ENCODE measurements at regions not wholly inside any gene's neighbourhood (a gene's known extent, or its start where the extent isn't known, plus 50 kb on each side); places are given as distances from the start of the nearest gene placed in this dataset.

DNA sequence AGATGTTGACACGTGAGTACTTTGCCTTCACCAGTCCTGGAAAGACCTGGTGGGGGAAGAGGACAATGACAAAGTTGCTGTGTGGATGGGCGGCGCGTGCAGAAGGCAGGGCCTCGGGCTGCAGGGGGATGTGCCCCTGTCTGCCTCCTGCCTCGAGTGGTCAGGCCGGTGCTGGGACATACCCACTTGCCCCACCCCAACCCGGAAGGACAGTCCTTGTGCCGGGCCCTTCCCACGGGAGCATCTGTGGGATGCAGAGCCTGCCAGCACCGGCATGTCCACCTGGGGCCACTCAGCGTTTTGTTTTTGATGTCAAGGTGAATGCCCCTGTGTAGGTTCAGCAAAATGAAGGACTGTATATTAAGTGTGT, 60.5 kb upstream of the BHLHE23 start:
- Histone ChIP-seq H3K9me3 (ENCODE audit: insufficient read depth, low read depth, low read length) (no peaks in the 10 kb centered on the region), H3K9ac (ENCODE audit: low read depth, low read length) (no peak overlapping the region), H3K36me3 (ENCODE audit: insufficient read depth, low read depth, low read length) (no peaks in the 10 kb centered on the region), H3K4me3 (ENCODE audit: low read length) (no peak overlapping the region), H3K27me3 (ENCODE audit: insufficient read depth, low read length) (peaks cover 23% of the 10 kb centered on the region), H3K4me1 (ENCODE audit: insufficient read depth, low read length) (no peaks in the 10 kb centered on the region), H3K27ac (ENCODE audit: low read length) (no peak overlapping the region)

DNA sequence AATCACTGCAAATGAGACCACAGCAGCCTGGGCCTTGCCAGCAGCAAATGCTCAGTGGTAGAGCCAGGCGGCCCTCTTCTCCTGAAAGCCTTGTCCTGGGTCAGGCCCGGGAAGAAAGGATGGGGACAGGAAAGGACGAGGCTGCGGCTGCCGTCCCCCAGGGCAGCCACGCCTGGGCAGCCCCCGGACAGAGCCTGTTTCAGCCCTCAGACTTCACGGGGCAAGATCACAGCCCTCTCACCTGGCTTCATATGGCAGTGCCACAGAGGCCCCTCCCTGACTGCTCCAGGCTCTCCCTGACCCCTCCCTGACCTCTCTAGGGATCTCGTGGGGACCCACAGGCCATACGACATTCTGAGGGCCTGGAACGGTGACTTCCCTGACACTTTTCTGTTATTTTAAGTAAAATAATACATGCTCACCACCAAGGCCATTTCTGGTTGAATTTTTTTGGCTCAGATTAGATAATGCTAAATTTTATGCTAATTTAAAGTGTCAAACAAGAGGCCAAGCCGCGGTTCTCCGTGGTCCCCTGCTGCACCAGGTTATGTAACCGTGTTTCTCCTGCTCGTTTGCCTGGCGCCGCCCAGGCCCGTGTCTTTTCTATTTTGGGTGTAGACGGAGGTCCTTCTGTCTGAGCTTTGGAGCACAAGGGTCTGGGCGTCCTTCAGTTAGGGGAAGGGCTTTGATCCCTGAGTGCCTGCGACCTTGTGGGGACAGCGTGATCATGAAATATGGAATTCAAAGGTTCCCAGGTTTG, 59.9 kb upstream of the BHLHE23 start:
- Histone ChIP-seq H3K27me3 (ENCODE audit: insufficient read depth, low read length) (peaks cover 19% of the 10 kb centered on the region), H3K36me3 (ENCODE audit: insufficient read depth, low read depth, low read length) (no peaks in the 10 kb centered on the region), H3K9ac (ENCODE audit: low read depth, low read length) (no peak overlapping the region), H3K4me1 (ENCODE audit: insufficient read depth, low read length) (no peaks in the 10 kb centered on the region), H3K9me3 (ENCODE audit: insufficient read depth, low read depth, low read length) (no peaks in the 10 kb centered on the region), H3K4me3 (ENCODE audit: low read length) (no peak overlapping the region), H3K27ac (ENCODE audit: low read length) (no peak overlapping the region)

DNA sequence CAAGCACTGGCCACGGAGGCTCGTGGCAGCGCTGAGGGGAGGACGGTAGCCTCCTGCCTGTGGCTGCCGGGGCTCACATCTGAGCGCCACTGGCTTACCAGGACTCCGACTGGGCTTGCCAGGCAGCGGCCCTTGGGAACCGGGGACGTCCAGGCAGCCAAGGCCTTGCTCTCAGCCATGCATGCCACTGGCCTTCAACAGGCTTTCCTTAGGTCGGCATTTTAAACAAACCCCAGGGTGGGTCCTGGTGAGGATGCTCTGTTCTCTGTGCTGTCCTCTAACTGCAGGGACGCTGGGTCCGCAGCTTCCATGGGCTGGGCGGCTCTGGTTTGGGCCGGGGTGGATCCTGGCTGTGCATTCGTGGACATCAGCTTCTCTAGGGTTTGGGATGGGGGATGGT, 59.1 kb upstream of the BHLHE23 start:
- Histone ChIP-seq H3K4me3 (ENCODE audit: low read length) (no peak overlapping the region), H3K27ac (ENCODE audit: low read length) (no peak overlapping the region), H3K9me3 (ENCODE audit: insufficient read depth, low read depth, low read length) (no peaks in the 10 kb centered on the region), H3K27me3 (ENCODE audit: insufficient read depth, low read length) (peaks cover 12% of the 10 kb centered on the region), H3K4me1 (ENCODE audit: insufficient read depth, low read length) (no peaks in the 10 kb centered on the region), H3K9ac (ENCODE audit: low read depth, low read length) (no peak overlapping the region), H3K36me3 (ENCODE audit: insufficient read depth, low read depth, low read length) (no peaks in the 10 kb centered on the region)

DNA sequence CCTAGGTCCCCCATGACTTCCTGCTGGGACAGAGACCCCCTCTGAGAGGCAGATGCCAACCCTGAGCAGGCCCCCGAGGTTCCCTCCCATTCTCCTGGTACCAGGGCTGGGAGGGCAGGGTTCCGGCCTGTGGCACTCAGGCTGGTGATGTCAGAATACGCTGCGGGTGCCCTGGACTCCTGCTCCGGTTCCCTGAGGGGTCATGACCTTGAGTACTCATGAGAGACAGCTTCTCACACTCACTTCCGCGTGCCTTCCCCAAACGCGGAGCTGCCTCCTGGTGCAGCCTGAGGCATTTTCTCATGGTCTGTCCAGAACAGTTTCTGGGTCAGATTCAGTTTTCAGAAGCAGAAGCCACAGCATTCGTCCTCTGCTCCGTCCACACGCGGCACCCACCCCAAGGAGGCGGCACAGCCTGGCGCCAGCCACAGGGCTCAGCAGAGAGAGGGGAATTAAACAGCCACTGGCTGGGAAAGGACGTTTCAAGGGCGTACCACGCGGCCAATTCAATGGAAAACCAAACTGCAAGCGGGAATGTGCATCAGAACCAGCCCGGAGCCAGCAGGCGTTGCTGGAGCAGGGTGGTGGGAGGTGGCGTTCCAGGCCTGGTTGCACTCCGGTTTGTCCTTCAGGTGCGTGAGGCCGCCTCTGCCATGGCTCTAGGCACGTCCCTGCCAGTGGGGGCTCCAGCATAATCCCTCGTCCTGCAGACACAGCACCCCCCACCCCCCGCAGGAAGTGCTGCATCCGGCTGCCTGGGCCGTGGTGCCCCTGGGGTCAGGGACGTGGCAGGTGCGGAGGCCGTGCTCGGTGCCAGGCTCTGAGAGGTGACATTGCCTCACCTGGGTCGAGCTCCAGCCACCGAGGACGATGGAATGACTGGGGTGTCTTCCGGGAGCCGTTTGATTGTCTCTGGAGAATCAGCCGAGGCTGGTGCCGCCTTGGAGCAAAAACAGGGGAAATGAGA, 58.3 kb upstream of the BHLHE23 start:
- Histone ChIP-seq H3K9ac (ENCODE audit: low read depth, low read length) (no peak overlapping the region), H3K4me3 (ENCODE audit: low read length) (no peak overlapping the region), H3K4me1 (ENCODE audit: insufficient read depth, low read length) (no peaks in the 10 kb centered on the region), H3K9me3 (ENCODE audit: insufficient read depth, low read depth, low read length) (no peaks in the 10 kb centered on the region), H3K27me3 (ENCODE audit: insufficient read depth, low read length) (peaks cover 3% of the 10 kb centered on the region; the same call in 1 of the 2 replicates), H3K27ac (ENCODE audit: low read length) (no peak overlapping the region), H3K36me3 (ENCODE audit: insufficient read depth, low read depth, low read length) (no peaks in the 10 kb centered on the region)

DNA sequence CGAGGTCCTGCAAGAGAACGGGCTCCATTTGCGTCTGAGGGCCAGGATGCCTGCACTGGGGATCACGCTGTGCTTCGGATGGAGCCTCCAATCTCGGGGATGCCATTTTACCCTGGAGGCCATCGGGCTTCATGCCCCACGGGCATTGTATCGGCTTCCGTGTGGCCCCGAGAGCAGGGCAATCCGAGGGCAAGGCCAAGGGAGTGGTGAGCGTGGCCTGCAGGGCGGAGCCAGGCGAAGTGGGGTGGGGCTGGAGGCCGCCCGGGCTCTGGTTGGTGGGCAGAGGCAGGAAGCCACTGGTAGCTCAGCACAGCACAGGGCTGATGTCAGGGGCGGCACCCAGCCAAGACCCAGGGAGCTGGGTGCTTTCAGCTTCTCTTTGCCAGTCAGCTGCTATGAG, 57.5 kb upstream of the BHLHE23 start:
- no peak overlapping the region for H3K4me3 ChIP-seq (ENCODE audit: low read length)
- H3K27me3 ChIP-seq (ENCODE audit: insufficient read depth, low read length): no peaks in the 10 kb centered on the region
- H3K9me3 ChIP-seq (ENCODE audit: insufficient read depth, low read depth, low read length): no peaks in the 10 kb centered on the region
- no peaks in the 10 kb centered on the region for H3K36me3 ChIP-seq (ENCODE audit: insufficient read depth, low read depth, low read length)
- no peak overlapping the region for H3K27ac ChIP-seq (ENCODE audit: low read length)
- H3K9ac ChIP-seq (ENCODE audit: low read depth, low read length): no peak overlapping the region
- no peaks in the 10 kb centered on the region for H3K4me1 ChIP-seq (ENCODE audit: insufficient read depth, low read length)

DNA sequence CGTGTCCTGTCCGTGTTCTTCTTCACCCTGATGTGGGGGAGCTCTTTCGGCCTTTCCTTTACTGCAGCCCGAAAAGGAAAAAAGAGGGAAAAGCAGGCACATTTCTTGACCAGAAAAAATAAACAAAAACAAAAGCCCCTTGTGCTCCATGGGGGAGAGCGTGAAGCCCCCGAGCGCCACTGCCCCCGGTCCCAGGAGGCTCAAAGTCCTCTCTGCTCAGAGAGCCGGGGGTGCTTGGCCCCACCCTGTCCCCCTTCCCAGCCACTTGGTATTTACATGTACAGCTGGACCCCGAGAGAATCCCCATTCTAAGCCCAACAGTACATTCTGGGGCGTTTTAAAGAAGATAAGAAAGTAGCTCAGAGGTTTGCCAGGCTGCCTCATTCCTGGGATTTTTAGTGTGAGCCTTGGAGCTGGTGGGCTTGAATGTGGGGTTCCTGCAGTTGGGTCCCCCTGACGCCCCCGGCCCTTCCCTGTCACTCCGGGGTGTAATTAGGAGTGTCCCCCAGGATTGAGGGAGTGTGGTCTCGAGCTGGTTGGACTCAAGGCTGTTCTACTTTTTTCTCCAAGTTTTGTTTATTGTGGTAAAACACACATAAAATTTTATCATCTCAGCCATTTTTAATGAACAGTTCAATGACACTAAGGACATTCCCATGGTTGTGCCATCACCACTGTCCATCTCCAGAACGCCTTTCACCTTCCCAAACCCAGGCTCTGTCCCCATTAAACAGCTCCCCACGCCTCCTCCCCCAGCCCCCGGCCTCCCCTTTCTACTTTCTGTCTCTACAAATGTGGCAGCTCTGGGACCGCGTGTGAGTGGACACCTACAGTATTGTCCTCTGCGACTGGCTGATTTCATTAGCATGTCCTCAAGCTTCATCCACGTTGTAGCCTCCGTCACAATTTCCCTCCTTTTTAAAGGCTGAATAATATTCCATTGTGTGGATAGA, 55.7 kb upstream of the BHLHE23 start:
- peaks cover 8% of the 10 kb centered on the region; the same call in 1 of the 2 replicates for H3K27me3 ChIP-seq (ENCODE audit: insufficient read depth, low read length)
- no peak overlapping the region for H3K9ac ChIP-seq (ENCODE audit: low read depth, low read length)
- no peaks in the 10 kb centered on the region for H3K4me1 ChIP-seq (ENCODE audit: insufficient read depth, low read length)
- H3K4me3 ChIP-seq (ENCODE audit: low read length): no peak overlapping the region
- H3K27ac ChIP-seq (ENCODE audit: low read length): no peak overlapping the region
- H3K36me3 ChIP-seq (ENCODE audit: insufficient read depth, low read depth, low read length): no peaks in the 10 kb centered on the region
- H3K9me3 ChIP-seq (ENCODE audit: insufficient read depth, low read depth, low read length): no peaks in the 10 kb centered on the region

DNA sequence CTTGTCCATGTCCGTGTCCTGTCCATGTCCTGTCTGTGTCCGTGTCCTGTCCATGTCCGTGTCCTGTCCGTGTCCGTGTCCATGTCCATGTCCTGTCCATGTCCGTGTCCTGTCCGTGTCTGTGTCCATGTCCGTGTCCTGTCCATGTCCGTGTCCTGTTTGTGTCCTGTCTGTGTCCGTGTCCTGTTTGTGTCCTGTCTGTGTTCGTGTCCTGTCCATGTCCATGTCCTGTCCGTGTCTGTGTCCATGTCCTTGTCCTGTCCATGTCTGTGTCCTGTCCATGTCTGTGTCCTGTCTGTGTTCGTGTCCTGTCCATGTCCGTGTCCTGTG, 55.0 kb upstream of the BHLHE23 start:
- Histone ChIP-seq H3K4me1 (ENCODE audit: insufficient read depth, low read length) (no peaks in the 10 kb centered on the region), H3K27me3 (ENCODE audit: insufficient read depth, low read length) (peaks cover 15% of the 10 kb centered on the region; the same call in 1 of the 2 replicates)

DNA sequence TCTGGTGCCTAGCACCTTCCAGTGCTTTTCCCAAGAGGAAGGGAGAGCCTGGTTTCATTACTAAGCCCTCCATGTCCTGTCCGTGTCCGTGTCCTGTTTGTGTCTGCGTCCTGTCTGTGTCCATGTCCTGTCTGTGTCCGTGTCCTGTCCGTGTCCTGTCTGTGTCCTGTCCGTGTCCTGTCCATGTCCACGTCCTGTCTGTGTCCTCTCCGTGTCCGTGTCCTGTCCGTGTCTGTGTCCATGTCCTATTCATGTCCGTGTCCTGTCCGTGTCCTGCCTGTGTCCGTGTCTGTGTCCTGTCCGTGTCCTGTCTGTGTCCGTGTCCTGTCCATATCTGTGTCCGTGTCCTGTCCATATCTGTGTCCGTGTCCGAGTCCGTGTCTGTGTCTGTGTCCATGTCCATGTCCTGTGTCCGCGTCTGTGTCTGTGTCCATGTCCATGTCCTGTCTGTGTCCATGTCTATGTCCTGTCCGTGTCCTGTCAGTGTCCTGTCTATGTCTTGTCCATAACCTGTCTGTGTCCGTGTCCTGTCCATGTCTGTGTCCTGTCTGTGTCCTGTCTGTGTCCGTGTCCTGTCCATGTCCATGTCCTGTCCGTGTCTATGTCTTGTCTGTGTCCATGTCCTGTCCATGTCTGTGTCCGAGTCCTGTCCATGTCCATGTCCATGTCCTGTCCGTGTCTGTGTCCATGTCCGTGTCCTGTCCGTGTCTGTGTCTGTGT, 54.4 kb upstream of the BHLHE23 start:
- no peak overlapping the region for H3K9ac ChIP-seq (ENCODE audit: low read depth, low read length)
- H3K4me3 ChIP-seq (ENCODE audit: low read length): no peak overlapping the region
- no peak overlapping the region for H3K27ac ChIP-seq (ENCODE audit: low read length)
- no peaks in the 10 kb centered on the region for H3K36me3 ChIP-seq (ENCODE audit: insufficient read depth, low read depth, low read length)
- H3K9me3 ChIP-seq (ENCODE audit: insufficient read depth, low read depth, low read length): no peaks in the 10 kb centered on the region
- H3K4me1 ChIP-seq (ENCODE audit: insufficient read depth, low read length): no peaks in the 10 kb centered on the region
- peaks cover 15% of the 10 kb centered on the region; the same call in 1 of the 2 replicates for H3K27me3 ChIP-seq (ENCODE audit: insufficient read depth, low read length)

More for the DNA sequence above, 55.0 kb upstream of the BHLHE23 start:
- Histone ChIP-seq H3K4me3 (ENCODE audit: low read length) (no peak overlapping the region), H3K27ac (ENCODE audit: low read length) (no peak overlapping the region), H3K9me3 (ENCODE audit: insufficient read depth, low read depth, low read length) (no peaks in the 10 kb centered on the region), H3K9ac (ENCODE audit: low read depth, low read length) (no peak overlapping the region), H3K36me3 (ENCODE audit: insufficient read depth, low read depth, low read length) (no peaks in the 10 kb centered on the region)

DNA sequence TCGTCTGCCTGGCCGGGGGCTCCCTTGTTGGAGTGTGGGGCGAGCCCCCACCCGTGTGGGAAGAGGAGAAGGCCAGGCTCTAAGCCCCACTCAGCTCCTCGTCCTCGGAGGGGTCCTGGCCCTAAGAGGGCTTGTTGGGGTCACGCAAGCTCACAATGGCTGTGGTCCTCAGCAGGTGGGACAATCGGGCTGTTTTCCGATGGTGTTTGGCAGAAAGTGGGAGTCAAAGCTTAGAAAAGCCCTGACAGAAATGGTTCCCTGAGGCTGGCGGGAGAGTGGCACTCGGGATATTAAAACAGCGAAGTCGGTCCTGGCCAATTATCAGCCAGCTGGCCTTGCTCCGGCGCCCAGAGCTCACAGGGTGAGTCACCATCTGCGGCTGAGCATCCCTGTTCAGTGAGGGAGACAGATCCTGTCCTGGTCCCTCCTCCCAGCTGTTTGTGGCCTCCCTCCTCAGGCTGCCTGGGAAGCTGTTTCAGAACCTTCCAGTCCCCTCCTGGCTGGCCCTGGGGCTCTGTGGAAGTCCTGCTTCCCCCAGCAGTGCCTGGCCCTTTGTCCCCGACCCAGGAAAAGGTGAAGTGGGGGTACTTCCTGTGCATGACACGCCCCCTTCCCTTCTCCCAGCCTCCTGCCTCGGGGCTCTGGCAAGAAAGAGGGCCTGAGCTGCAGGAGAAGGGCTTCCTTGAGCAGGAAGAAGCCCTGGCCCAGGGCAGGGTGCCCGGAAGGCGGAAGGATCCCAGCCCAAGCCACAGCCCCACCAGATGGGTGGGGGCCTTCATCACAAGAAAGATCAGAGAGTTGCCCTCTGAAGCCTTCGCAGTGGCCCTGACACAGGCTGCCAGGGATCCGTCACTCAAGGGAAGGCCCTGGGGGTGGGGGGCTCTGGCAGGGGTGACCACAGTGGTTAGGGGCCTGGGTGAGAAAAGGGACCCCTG, 53.6 kb upstream of the BHLHE23 start:
- H3K4me3 ChIP-seq (ENCODE audit: low read length): no peak overlapping the region
- no peaks in the 10 kb centered on the region for H3K9me3 ChIP-seq (ENCODE audit: insufficient read depth, low read depth, low read length)
- H3K27ac ChIP-seq (ENCODE audit: low read length): no peak overlapping the region
- peaks cover 15% of the 10 kb centered on the region; the same call in 1 of the 2 replicates for H3K27me3 ChIP-seq (ENCODE audit: insufficient read depth, low read length)
- no peaks in the 10 kb centered on the region for H3K36me3 ChIP-seq (ENCODE audit: insufficient read depth, low read depth, low read length)
- H3K9ac ChIP-seq (ENCODE audit: low read depth, low read length): no peak overlapping the region
- no peaks in the 10 kb centered on the region for H3K4me1 ChIP-seq (ENCODE audit: insufficient read depth, low read length)

DNA sequence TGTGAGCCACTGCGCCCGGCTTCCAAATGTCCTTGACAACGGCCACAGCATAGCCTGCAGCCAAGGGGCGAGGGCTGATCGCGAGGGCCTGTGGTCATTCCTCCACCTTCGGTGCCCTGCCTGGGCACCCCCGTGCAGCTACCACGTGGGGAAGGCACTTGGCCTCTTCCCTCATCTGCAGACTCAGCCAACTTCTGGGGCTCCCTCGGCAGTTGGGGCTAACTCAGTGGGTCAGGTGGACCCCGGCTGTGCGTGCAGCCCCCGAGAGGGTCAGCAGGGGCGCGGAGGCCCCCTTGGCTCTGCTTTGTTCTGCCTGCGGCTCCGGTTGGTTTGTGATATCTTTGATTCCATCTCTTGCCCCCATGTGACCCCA, 52.9 kb upstream of the BHLHE23 start:
- Histone ChIP-seq H3K9ac (ENCODE audit: low read depth, low read length) (no peak overlapping the region), H3K36me3 (ENCODE audit: insufficient read depth, low read depth, low read length) (no peaks in the 10 kb centered on the region), H3K27me3 (ENCODE audit: insufficient read depth, low read length) (peaks cover 15% of the 10 kb centered on the region; the same call in 1 of the 2 replicates), H3K4me3 (ENCODE audit: low read length) (no peak overlapping the region), H3K27ac (ENCODE audit: low read length) (no peak overlapping the region), H3K4me1 (ENCODE audit: insufficient read depth, low read length) (no peaks in the 10 kb centered on the region), H3K9me3 (ENCODE audit: insufficient read depth, low read depth, low read length) (no peaks in the 10 kb centered on the region)
